ENCODE measurements at regions not wholly inside any gene's neighbourhood (a gene's known extent, or its start where the extent isn't known, plus 50 kb on each side); places are given as distances from the start of the nearest gene placed in this dataset.

DNA sequence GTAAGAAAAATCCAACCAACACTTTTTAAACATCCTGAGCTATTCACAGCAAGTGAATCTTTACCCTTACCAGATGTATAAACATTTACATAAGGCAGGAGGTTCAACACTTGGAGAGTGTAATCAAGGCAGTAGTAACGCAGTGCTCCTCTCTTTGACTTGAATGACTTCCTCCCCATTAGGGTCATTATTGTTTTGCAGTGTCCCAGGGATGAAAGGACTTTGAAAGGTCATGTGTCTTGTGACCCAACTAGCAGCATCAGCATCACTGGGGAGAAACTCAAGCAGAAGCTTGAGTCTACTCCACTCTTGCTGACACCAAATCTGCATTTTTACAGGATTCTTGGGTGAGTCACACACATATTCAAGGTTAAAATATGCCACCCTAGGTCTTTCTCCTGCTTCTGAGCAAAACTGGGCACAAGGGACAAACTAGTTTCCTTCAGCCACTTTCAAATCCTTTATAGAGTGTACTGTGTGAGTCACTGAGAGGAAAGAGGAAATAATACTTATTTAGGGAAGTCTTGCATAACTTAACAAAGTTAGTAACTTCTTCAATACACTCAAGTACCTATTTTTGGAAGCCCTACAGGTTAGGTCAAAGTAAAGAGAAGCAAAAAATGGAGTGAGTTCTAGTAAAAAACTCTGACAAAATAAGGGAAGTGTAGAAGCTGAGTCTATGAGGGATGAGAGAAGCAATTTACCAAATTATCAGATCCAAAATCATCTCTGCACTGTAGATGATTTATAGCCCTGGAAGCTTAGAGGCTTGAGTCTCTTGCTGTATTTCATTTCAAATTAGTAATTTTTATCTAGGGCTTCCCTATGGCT, 51.0 kb upstream of the EML4 start:
- no peaks in the 10 kb centered on the region for H3K27me3 ChIP-seq (ENCODE audit: control insufficient read depth in 2 of 2, insufficient read depth in 2 of 2, low read length in 2 of 2)
- H3K36me3 ChIP-seq (ENCODE audit: control insufficient read depth in 2 of 2, insufficient read depth in 2 of 2, low read length in 2 of 2), result no peaks in the 10 kb centered on the region
- peaks cover 0 to 11% of the 10 kb centered on the region in 2 donors for H3K4me1 ChIP-seq (ENCODE audit: control insufficient read depth in 2 of 2, insufficient read depth in 2 of 2, low read length in 2 of 2)
- no peak overlapping the region for H3K4me3 ChIP-seq (ENCODE audit: low read length in 2 of 2)
- H3K9me3 ChIP-seq (ENCODE audit: control insufficient read depth in 2 of 2, low read length in 2 of 2), result no peaks in the 10 kb centered on the region
- peak overlapping the region; percentile 26 to 56 for H3K27ac ChIP-seq (ENCODE audit: low read depth in 2 of 2, low read length in 2 of 2)
- no peak overlapping the region for H3K9ac ChIP-seq (ENCODE audit: low read depth in 1 of 2, low read length in 2 of 2)

DNA sequence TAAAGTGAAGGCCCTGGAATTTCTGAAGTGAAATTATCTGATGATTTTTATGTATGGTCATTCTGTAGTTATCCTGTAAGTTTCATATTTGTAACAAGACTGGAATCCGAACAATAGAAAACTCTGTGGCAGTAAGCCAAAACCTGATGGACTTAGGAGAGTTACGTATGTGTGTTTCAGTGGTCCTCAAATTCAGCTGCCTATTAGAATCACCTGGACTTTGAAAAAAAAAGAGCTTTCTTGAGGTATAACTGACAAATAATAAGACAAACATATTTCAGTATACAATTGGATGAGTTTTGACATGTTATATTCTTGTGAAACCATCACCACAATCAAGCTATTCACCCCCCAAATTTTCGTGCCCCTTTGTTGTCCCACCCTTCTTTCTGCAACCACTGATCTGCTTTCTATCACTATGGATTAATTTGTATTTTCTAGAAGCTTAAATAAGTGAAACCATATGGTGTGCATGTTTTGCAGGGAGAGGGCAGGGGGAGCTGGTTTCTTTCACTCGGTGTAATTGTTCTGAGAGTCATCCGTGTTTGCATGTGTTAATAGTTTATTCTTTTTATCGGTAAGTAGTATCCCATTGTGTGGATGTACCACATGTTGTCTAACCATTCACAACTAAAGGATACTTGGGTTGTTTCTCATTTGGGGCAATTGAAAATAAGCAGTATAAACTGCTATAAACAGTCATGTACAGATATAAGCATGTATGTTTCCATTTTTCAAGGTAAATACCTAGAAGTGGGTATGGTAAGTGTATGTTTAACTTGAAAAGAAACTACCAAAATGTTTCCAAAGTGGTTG, 50.2 kb upstream of the EML4 start:
- no peaks in the 10 kb centered on the region for H3K27me3 ChIP-seq (ENCODE audit: control insufficient read depth in 2 of 2, insufficient read depth in 2 of 2, low read length in 2 of 2)
- no peak overlapping the region for H3K4me3 ChIP-seq (ENCODE audit: low read length in 2 of 2)
- no peaks in the 10 kb centered on the region for H3K9me3 ChIP-seq (ENCODE audit: control insufficient read depth in 2 of 2, low read length in 2 of 2)
- no peak overlapping the region for H3K9ac ChIP-seq (ENCODE audit: low read depth in 1 of 2, low read length in 2 of 2)
- no peaks in the 10 kb centered on the region for H3K36me3 ChIP-seq (ENCODE audit: control insufficient read depth in 2 of 2, insufficient read depth in 2 of 2, low read length in 2 of 2)
- H3K4me1 ChIP-seq (ENCODE audit: control insufficient read depth in 2 of 2, insufficient read depth in 2 of 2, low read length in 2 of 2), result peaks cover 0 to 11% of the 10 kb centered on the region in 2 donors
- peak overlapping the region in 1 of 2 donors; percentile 56 for H3K27ac ChIP-seq (ENCODE audit: low read depth in 2 of 2, low read length in 2 of 2)
